Motor neuron (in vitro differentiated cells): ENCODE measurements at regions not wholly inside any gene's neighbourhood (a gene's known extent, or its start where the extent isn't known, plus 50 kb on each side); places are given as distances from the start of the nearest gene placed in this dataset.

ENCODE experiments used
- ATAC-seq, 8 experiments: fragments of 200-7000 bp; cut with Tn5 transposase; replicated peaks in 6 of 8; 2 replicates each; pipeline ENCODE4 v1.8.0; 2021; ENCODE audit warnings: mild to moderate bottlenecking in 8 of 8, moderate library complexity in 8 of 8
- H3K27ac ChIP-seq, 2 donors: fragments of 250-450 bp; sonication (Bioruptor Pico); 2 replicates each; pipeline ENCODE4 v1.9.0; 2021; ENCODE audit warnings: antibody characterized with exemption in 2 of 2, mild to moderate bottlenecking in 2 of 2, moderate library complexity in 1 of 2
- H3K4me1 ChIP-seq, 2 donors: fragments of 250-450 bp; sonication (Bioruptor Pico); replicated peaks in 1 of 2; 2 replicates each; pipeline ENCODE4 v1.6.1; 2021; ENCODE audit warnings: antibody characterized with exemption in 2 of 2, mild to moderate bottlenecking in 2 of 2, moderate library complexity in 1 of 2
- H3K4me3 ChIP-seq, 5 donors: fragments of 250-450 bp; sonication (Bioruptor Pico); 2 replicates each; pipeline ENCODE4 v1.9.0; 2021; ENCODE audit warnings: antibody characterized with exemption in 5 of 5, mild to moderate bottlenecking in 5 of 5, moderate library complexity in 4 of 5
- WGBS, 10 experiments: fragments of 450-650 bp; shearing (Covaris generic); methylation state at CpG; one replicate each; pipeline ENCODE4 v1.0.0; 2022; 5-methylcytosine and 5-hydroxymethylcytosine counted together
- in situ Hi-C, 9 experiments: fragments of 400-800 bp; cut with MboI; loops; one replicate each; pipeline ENCODE4 v1.15.0; 2021; ENCODE audit warnings: low sequenced_read_pairs in 9 of 9, low pct_unique_long_range_greater_than_20kb in 2 of 9; ENCODE audit not compliant: unreplicated experiment in 9 of 9

GRCh38 chr13:108561149-108561548 lies 68.3 kb upstream of the MYO16 start:
- in situ Hi-C loops, result no loop called here
- Histone ChIP-seq H3K27ac (no peak overlapping the region), H3K4me3 (no peak overlapping the region), H3K4me1 (peaks cover 2 to 6% of the 10 kb centered on the region in 2 donors)
- ATAC-seq, result peak in 1 of 8 experiments; percentile 77
- 0 to 79% (median 44%) methylated on average over 1 to 2 of the region's 2 CpGs; no CpG with 5 or more reads in 1 of the 10 experiments for WGBS, 10 experiments

DNA sequence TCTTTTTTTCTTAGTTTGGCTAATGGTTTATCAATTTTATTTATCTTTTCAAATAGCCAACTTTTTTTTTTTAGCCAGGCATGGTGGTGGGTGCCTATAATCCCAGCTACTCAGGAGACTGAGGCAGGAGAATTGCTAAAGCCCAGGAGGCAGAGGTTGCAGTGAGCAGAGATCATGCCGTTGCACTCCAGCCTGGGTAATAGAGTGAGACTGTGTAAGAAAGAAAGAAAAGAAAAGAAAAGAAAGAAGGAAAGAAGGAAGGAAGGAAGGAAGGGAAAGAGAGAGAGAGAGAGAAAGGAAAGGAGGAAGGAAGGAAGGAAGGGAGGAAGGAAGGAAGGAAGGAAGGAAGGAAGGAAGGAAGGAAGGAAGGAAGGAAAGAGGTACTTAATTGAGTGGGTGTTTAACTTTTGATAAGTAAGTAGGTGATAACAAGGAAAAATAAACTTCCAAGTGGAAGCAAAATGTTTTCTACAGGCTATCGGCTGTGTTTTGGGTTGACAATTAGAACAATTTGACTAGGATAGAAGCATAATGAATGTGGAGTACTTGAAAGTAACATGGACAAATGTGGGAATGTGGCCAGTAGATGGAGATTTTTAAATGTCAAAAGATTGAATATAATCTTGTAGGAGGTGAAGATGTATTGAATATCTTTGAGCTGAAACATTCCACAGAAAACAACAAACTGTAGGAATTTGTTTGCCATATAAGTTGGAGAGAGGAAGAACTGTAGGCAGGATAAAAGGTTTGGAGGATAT lies 62.8 kb upstream of the MYO16 start:
- 5 to 100% (median 88%) methylated on average over 1 to 2 of the region's 2 CpGs; no CpG with 5 or more reads in 1 of the 10 experiments for WGBS, 10 experiments

GRCh38 chr13:108572782-108573211 lies 56.6 kb upstream of the MYO16 start:
- WGBS, 10 experiments, result 0 to 96% (median 67%) methylated on average over 1 to 6 of the region's 6 CpGs; no CpG with 5 or more reads in 1 of the 10 experiments
- in situ Hi-C loops, result no loop called here
- peak in 1 of 8 experiments; percentile 97 for ATAC-seq
- Histone ChIP-seq H3K4me1 (no peaks in the 10 kb centered on the region), H3K27ac (no peak overlapping the region), H3K4me3 (no peak overlapping the region)

More for the DNA sequence above, 62.8 kb upstream of the MYO16 start:
- ATAC-seq, result no peak
- H3K4me3 ChIP-seq, result no peak overlapping the region
- H3K27ac ChIP-seq, result no peak overlapping the region
- H3K4me1 ChIP-seq, result no peaks in the 10 kb centered on the region
- in situ Hi-C loops, result no loop called here

- H3K4me1 ChIP-seq, result no peaks in the 10 kb centered on the region
- 13 to 100% (median 80%) methylated on average over 1 of the region's 1 CpG; no CpG with 5 or more reads in 5 of the 10 experiments for WGBS, 10 experiments
- no peak overlapping the region for H3K27ac ChIP-seq
- ATAC-seq, result no peak
- H3K4me3 ChIP-seq, result no peak overlapping the region
- in situ Hi-C loops, result no loop called here
Observed at GRCh38 chr13:108573455-108573854, 56.0 kb upstream of the MYO16 start.

DNA sequence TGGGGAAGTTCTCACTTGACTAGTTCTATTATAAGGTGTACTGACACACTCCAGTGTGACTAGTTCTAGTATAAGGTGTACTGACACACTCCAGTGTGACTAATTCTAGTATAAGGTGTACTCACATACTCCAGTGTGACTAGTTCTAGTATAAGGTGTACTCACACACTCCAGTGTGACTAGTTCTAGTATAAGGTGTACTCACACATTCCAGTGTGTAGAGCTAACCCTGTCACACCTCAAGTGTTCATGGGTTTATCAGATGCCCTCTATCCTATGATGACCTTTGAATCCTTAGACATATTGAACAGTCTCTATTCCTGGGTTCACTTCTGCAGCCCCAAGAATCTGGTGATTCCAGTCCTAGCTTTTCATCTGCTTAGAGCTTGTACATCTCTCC lies 54.6 kb upstream of the MYO16 start:
- no peak overlapping the region for H3K4me3 ChIP-seq

DNA sequence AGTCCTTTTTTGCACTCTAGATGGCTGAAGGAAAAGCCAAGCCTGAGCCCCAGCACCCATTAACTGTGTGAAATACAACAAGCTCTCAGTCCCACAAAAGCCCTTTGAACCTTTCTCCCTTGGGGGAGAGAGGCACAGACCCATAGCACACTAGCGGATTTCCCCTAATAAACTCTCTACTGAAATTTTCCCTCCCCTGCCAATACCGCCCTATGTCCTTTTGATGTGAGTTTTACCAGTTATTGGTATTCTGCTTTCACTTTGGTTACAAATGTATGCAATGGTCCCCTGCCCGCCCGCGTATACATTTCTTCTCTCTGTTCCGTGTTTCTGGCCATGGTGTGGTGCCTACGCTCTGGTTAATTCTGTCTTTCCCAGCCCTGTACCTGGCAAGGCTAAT lies 54.0 kb upstream of the MYO16 start:
- Histone ChIP-seq H3K4me1 (no peaks in the 10 kb centered on the region), H3K27ac (no peak overlapping the region), H3K4me3 (no peak overlapping the region)
- no peak for ATAC-seq
- 10 to 100% (median 86%) methylated on average over 1 to 7 of the region's 7 CpGs; no CpG with 5 or more reads in 2 of the 10 experiments for WGBS, 10 experiments
- in situ Hi-C loops, result no loop called here

More for the DNA sequence above, 54.6 kb upstream of the MYO16 start:
- no peak for ATAC-seq
- in situ Hi-C loops, result no loop called here
- Histone ChIP-seq H3K4me1 (no peaks in the 10 kb centered on the region), H3K27ac (no peak overlapping the region)
